ENCODE measurements at regions not wholly inside any gene's neighbourhood (a gene's known extent, or its start where the extent isn't known, plus 50 kb on each side); places are given as distances from the start of the nearest gene placed in this dataset.
A peak's percentile ranks its signal among the peaks of the same experiment; 100 is the strongest.

- intact Hi-C loops (cut with DNase I): no loop called here
- DNase-seq (ENCODE audit: missing footprints): no peak
- ATAC-seq: no peak
Observed at GRCh38 chr2:144290276-144290675, 229.6 kb downstream of the ZEB2 start.

- no peak for DNase-seq (ENCODE audit: missing footprints)
- intact Hi-C loops (cut with DNase I): no loop called here
- no peak for ATAC-seq
Observed at GRCh38 chr2:144288438-144288837, 231.5 kb downstream of the ZEB2 start.

- no peak for ATAC-seq
Observed at GRCh38 chr2:144285324-144285723, 234.6 kb downstream of the ZEB2 start.

GRCh38 chr2:144281476-144281875, 238.4 kb downstream of the ZEB2 start:
- ATAC-seq (no peak), DNase-seq (ENCODE audit: missing footprints) (no peak)
- intact Hi-C loops (cut with DNase I): no loop called here

More at GRCh38 chr2:144285324-144285723, 234.6 kb downstream of the ZEB2 start:
- no peak for DNase-seq (ENCODE audit: missing footprints)
- intact Hi-C loops (cut with DNase I): no loop called here

DNA sequence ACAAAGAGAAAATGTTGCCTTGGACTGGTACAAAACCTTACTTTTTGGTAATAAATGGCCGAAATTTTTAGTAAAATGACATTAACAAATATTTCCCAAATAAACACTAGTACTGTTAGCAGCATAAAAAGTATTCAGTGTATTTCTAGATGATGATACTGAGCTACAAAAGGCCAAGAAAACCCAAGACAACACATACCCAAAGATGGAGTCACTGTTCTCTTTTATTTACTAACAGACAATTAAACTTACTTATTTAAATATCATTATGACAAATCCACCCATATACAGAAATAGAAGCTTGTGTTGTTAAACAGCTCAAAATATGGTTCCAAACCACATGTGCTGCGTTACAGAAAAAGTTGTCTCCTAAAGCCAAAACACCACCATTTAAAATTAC, 239.9 kb downstream of the ZEB2 start:
- intact Hi-C loops (cut with DNase I): no loop called here
- no peak for ATAC-seq
- no peak for DNase-seq (ENCODE audit: missing footprints)

GRCh38 chr2:144279165-144279564, 240.8 kb downstream of the ZEB2 start:
- DNase-seq (ENCODE audit: missing footprints): no peak
- no peak for ATAC-seq
- intact Hi-C loops (cut with DNase I): no loop called here

DNA sequence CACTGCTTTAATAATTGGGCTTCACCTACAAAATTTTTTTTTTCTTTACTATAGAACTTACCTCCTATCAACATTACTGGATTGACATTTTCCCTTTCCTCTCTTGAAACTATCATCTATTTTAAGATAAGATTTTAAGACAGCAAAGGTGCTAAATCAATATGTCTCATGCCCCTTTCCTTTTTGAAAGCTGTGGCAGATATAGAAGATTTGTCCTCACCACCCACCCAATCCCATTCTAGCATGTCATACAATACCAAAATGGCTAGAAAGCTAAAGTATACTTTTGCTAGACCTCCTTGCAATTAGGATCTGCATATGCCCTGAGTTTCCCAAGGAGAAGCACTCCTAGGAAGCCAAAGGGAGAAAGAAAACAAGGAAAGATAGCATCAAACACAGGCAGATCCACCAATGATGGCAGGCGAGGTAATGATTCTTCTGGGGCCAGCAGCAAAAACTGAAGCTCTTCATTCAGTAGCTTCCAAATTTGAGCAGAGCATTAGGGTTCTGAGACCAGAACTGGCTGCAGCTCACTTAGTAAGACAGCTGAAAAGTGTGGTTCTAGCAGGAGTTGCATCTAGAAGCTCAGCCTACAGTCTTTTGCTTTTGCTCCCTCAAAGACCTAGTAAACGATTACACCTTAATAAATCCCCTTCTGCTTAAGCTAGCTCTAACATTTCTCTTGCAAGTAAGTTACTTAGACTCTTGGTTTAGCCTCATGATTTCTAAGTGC, 242.1 kb downstream of the ZEB2 start:
- no peak for DNase-seq (ENCODE audit: missing footprints)
- ATAC-seq: no peak
- intact Hi-C loops (cut with DNase I): no loop called here

- intact Hi-C loops (cut with DNase I): no loop called here
- ATAC-seq (peak; percentile 23), DNase-seq (ENCODE audit: missing footprints) (no peak)
Observed at GRCh38 chr2:144275340-144275739, 244.6 kb downstream of the ZEB2 start.

DNA sequence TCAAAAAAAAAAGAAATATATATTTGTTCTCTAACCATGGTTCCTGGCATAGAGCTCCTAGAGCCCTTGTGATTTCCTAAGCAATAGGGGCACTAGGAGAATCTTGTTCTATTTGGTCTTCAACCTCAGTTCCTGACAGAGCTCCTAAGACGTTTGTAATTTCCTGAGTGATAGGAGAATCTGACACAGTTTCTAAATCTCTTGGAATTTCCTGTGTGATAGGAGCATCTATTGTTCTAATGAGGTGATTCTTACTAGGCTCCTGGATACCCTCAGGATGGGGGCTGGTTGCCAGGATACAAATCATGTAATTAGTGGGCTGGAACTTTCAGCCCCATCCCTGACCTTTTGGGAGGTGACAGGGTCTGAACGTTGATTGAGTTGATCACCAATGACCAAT, 245.8 kb downstream of the ZEB2 start:
- DNase-seq (ENCODE audit: missing footprints): no peak
- intact Hi-C loops (cut with DNase I): no loop called here
- ATAC-seq: no peak

GRCh38 chr2:144270951-144271350, 249.0 kb downstream of the ZEB2 start:
- ATAC-seq (no peak), DNase-seq (ENCODE audit: missing footprints) (no peak)
- intact Hi-C loops (cut with DNase I): no loop called here

DNA sequence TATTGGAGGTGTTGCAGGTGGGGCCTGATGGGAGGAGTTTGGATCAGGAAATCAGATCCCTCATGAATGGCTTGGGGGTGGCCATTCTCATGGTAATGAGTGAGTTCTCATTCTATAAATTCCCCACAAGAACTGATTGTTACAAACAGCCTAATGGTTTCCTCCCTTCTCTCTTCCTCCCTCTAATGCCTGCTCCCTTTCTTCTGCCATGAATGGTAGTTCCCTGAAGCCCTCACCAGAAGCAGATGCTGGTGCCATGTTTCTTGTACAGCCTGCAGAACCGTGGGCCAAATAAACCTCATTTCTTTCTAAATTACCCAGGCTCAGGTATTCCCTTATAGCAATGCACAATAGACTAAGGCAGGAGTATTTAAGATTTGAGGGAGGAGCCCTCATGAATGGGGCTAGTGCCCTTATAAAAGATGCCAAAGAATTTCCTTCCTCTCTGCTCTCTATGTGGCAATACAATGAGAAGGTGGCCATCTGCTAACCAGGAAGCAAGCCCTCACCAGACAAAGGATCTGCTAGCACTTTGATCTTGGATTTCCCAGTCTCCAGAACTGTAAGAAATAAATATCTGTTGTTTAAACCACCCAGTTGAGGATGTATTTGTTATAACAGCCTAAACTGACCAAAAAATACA, 251.8 kb downstream of the ZEB2 start:
- ATAC-seq (no peak), DNase-seq (ENCODE audit: missing footprints) (no peak)
- intact Hi-C loops (cut with DNase I): no loop called here

DNA sequence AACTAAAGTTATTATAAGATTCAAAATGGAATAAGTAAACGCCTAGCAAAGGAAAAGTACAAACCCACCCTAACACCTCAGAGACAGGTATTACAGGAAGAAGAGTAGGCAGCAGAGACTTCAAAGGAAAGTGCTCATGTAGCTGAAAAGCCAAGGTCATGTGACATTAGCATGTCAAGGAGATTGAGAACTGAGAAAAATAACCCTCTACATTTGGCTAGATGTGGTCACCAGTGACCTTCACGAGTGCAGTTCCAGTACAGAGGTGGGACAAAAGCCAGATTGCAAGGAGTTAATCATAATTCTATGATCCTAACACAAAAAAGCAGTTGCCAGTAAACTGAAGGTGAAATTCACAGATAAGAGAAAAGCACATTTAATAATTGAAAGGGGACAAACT, 252.7 kb downstream of the ZEB2 start:
- ATAC-seq (no peak), DNase-seq (ENCODE audit: missing footprints) (no peak)
- intact Hi-C loops (cut with DNase I): no loop called here

DNA sequence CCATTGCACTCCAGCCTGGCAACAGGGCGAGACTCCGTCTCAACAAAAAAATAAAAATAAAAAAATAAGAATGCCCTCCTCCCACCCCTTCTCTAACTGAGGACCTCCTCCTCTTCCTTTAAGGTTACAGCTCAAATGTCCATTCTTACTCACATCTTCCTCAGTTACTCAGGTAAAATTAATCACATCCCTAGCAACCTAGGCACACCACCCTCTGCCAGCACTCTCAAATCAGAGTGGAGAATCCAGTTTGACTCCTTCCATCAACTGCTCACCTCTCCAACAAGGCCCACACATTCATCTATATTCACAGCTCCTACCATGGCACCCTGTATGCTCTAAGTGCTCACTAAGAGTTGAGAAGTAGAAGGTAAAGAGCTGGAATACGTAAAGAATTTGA, 254.3 kb downstream of the ZEB2 start:
- ATAC-seq: no peak
- intact Hi-C loops (cut with DNase I): no loop called here

DNA sequence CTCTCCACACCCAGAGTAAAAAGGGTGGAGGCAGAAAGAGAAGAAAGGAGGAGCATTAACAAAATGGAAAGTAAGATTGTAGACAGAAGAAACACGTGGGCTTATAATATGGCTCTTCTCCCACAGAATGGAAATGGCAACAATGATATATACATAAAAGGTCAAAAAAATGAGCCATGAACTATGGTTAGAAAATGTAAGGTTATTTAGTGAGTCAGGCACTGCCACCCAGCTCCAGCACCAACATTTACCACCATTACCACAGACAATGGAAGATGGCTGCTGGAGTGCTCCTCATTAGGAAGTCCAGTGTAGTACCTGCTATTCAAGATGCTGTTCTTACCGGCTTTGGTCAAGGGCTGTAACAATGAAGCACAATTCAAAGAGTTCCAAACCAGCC, 258.0 kb downstream of the ZEB2 start:
- ATAC-seq: no peak
- intact Hi-C loops (cut with DNase I): no loop called here
- no peak for DNase-seq (ENCODE audit: missing footprints)

More for the DNA sequence above, 254.3 kb downstream of the ZEB2 start:
- no peak for DNase-seq (ENCODE audit: missing footprints)

DNA sequence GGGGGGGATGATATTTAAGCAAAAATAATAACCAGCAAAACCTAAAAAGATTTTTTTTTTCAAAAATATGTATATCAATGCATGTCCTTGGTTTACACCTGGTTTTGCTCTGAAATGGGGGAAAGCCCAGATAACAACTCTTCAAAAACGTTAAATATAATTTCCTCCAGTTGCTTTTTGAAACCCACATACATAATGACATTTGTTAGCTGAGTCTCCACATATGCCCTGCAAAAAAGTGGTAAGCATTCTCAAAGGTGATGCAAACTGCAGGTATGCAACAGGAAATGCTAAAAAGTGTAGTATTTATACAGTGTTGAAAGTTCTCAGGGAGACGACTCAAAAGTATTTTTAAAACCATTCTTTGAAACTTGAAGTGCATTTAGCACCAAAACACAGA, 258.6 kb downstream of the ZEB2 start:
- ATAC-seq: no peak
- no peak for DNase-seq (ENCODE audit: missing footprints)
- intact Hi-C loops (cut with DNase I): no loop called here

DNA sequence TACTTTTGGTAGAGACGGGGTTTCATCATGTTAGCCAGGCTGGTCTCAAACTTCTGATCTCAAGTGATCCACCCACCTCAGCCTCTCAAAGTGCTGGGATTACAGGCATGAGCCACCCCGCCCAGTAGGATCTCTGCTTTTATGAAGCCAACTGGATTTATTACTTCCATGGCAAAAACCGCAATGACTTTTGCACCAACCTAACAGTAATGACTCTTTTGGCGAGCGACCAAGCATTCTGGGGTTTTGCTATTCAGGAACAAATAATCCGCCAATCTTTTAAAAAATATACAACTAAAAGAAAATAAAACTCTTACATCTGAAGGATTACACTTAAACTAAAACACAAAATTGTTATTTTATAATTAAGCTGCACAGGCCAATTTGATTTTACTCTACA, 260.6 kb downstream of the ZEB2 start:
- intact Hi-C loops (cut with DNase I): no loop called here
- ATAC-seq (no peak), DNase-seq (ENCODE audit: missing footprints) (no peak)

DNA sequence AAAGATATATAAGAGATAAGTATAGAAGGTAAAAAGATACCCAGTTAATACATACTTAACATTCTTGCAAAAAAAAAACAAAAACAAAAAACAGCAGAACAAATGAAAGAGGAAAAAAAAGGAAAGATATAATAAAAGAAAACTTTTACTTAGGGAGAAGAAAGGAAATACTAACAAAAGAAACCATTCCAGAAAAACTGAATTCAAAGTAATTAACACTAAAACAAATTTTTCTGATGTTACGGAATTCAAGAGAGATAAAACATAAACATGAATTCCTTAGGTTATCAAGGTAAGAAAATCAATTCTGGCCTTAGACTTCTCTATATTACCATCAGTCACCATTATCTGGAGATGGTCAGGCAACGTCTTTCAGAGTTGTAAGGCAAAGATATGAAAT, 261.8 kb downstream of the ZEB2 start:
- intact Hi-C loops (cut with DNase I): no loop called here
- no peak for DNase-seq (ENCODE audit: missing footprints)
- ATAC-seq: no peak

DNA sequence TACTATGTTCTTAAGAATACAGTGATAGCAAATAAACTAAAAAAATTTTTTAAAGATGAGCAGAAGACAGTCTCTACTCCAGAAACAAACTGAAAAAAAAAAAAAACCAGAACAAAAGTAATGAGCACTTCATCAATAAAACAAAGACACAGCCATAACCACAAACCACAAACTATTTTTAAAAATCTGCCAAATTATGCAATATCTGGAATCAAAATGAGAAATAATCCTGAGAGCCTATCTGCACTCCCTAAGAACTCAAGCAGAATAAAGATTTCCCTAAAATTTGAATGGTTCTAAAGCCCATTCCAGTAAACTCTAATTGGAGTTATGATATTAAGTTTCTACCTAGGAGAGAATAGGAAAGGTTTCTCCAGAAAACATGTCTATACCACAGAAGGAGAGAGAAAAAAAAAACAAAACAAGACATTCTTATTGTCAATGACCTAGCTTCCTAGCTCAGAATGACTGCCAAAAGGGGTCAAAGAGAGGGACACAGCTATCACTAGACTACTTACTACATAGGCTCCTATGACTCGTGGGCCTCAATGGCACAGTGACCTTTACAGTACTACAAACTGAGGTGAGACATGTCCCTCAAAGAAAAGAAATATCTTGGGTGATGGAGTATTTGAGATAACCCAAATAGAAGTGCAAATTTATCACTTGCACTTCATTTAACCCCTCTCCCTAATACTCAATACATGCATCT, 262.8 kb downstream of the ZEB2 start:
- intact Hi-C loops (cut with DNase I): no loop called here
- ATAC-seq: no peak
- no peak for DNase-seq (ENCODE audit: missing footprints)

- intact Hi-C loops (cut with DNase I): no loop called here
- no peak for ATAC-seq
- DNase-seq (ENCODE audit: missing footprints): no peak
Observed at GRCh38 chr2:144254342-144255235, 265.3 kb downstream of the ZEB2 start.
